ENCODE measurements at regions not wholly inside any gene's neighbourhood (a gene's known extent, or its start where the extent isn't known, plus 50 kb on each side); places are given as distances from the start of the nearest gene placed in this dataset.
"Not testable (repeated sequence)": the region's sequence is repeated elsewhere in the genome, so short reads cannot be mapped to it uniquely, and the experiment has no call there.

DNA sequence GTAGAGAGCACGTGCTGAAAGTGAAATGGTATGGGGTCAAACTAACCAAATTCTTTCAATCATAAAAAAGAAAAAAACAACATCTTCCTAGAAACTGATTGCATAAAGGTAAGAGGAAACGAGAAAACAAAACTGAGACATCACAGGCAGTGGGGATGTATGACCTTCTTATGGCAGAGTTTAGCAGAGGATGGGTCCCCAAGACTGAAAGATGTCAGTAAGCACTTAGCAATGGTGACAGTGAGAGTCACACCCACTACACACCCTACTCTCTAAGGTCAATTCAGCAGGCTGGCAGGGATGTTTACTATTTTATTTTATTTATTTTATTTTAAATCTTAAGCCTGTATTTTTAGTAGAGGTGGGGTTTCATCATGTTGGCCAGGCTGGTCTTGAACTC lies 1672.3 kb downstream of the SPATA31A7 start:
- not testable (repeated sequence) for TF ChIP-seq CREB1 (CRISPR knock-in tag; IDR thresholded peaks at IDR 0.05); ELF4 (CRISPR knock-in tag; IDR thresholded peaks at IDR 0.05; ENCODE audit: low read depth); KAT7 (CRISPR knock-in tag; IDR thresholded peaks at IDR 0.05; ENCODE audit: borderline replicate concordance); TCF7 (CRISPR knock-in tag; IDR thresholded peaks at IDR 0.05; ENCODE audit: low read depth); TEAD4 (CRISPR knock-in tag; IDR thresholded peaks at IDR 0.05); NR1H2 (CRISPR knock-in tag; IDR thresholded peaks at IDR 0.05)
- TF ChIP-seq, protein P1, sequence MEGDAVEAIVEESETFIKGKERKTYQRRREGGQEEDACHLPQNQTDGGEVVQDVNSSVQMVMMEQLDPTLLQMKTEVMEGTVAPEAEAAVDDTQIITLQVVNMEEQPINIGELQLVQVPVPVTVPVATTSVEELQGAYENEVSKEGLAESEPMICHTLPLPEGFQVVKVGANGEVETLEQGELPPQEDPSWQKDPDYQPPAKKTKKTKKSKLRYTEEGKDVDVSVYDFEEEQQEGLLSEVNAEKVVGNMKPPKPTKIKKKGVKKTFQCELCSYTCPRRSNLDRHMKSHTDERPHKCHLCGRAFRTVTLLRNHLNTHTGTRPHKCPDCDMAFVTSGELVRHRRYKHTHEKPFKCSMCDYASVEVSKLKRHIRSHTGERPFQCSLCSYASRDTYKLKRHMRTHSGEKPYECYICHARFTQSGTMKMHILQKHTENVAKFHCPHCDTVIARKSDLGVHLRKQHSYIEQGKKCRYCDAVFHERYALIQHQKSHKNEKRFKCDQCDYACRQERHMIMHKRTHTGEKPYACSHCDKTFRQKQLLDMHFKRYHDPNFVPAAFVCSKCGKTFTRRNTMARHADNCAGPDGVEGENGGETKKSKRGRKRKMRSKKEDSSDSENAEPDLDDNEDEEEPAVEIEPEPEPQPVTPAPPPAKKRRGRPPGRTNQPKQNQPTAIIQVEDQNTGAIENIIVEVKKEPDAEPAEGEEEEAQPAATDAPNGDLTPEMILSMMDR (IDR thresholded peaks at IDR 0.05): not testable (repeated sequence)
- TF ChIP-seq, protein P2, sequence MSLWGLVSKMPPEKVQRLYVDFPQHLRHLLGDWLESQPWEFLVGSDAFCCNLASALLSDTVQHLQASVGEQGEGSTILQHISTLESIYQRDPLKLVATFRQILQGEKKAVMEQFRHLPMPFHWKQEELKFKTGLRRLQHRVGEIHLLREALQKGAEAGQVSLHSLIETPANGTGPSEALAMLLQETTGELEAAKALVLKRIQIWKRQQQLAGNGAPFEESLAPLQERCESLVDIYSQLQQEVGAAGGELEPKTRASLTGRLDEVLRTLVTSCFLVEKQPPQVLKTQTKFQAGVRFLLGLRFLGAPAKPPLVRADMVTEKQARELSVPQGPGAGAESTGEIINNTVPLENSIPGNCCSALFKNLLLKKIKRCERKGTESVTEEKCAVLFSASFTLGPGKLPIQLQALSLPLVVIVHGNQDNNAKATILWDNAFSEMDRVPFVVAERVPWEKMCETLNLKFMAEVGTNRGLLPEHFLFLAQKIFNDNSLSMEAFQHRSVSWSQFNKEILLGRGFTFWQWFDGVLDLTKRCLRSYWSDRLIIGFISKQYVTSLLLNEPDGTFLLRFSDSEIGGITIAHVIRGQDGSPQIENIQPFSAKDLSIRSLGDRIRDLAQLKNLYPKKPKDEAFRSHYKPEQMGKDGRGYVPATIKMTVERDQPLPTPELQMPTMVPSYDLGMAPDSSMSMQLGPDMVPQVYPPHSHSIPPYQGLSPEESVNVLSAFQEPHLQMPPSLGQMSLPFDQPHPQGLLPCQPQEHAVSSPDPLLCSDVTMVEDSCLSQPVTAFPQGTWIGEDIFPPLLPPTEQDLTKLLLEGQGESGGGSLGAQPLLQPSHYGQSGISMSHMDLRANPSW (CRISPR knock-in tag; conservative IDR thresholded peaks at IDR 0.05; ENCODE audit: low read depth): not testable (repeated sequence)
- TF ChIP-seq, protein P3, sequence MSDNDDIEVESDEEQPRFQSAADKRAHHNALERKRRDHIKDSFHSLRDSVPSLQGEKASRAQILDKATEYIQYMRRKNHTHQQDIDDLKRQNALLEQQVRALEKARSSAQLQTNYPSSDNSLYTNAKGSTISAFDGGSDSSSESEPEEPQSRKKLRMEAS (CRISPR knock-in tag; IDR thresholded peaks at IDR 0.05): not testable (repeated sequence)
- TF ChIP-seq, protein P4, sequence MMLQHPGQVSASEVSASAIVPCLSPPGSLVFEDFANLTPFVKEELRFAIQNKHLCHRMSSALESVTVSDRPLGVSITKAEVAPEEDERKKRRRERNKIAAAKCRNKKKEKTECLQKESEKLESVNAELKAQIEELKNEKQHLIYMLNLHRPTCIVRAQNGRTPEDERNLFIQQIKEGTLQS (CRISPR knock-in tag; conservative IDR thresholded peaks at IDR 0.05): not testable (repeated sequence)
